ENCODE measurements at regions not wholly inside any gene's neighbourhood (a gene's known extent, or its start where the extent isn't known, plus 50 kb on each side); places are given as distances from the start of the nearest gene placed in this dataset.

DNA sequence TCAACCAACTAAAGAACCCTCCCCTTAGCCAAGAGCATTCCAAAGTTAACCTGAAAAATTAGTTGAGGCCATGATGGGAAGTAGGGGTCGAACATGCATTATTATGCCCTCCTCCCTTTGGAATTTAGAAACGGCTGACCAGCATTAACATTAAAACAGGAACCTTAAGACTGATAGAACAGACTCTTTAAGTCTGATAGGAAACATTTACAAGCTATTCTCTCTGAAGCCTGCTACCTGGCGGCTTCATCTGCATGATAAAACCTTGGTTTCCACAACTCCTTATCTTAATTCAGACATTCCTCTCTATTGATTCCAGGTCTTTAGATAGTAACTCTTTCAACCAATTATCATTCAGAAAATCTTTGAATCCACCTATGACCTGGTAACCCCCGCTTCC is 331.0 kb downstream of the CGGBP1 start:
- Histone ChIP-seq H3K27me3 (ENCODE audit: insufficient read depth, insufficient read length) (no peaks in the 10 kb centered on the region), H3K4me1 (ENCODE audit: insufficient read depth, insufficient read length) (peaks cover 2% of the 10 kb centered on the region), H3K9me3 (ENCODE audit: insufficient read depth, low read length) (peaks cover 43% of the 10 kb centered on the region), H3K4me3 (ENCODE audit: insufficient read length, low read depth) (no peak overlapping the region), H3K36me3 (ENCODE audit: insufficient read depth, insufficient read length, low read length) (no peaks in the 10 kb centered on the region), H3K9ac (ENCODE audit: insufficient read length, low read depth) (no peak overlapping the region)
- DNase-seq (ENCODE audit: low read depth, low spot score), result peak; percentile 46
- TF ChIP-seq ZNF274 (IDR thresholded peaks at IDR 0.05; ENCODE audit: low read depth, low read length) (no peak), YY1 (IDR thresholded peaks at IDR 0.05; ENCODE audit: insufficient read depth, insufficient read length) (no peak), SUZ12 (IDR thresholded peaks at IDR 0.05; ENCODE audit: extremely low read depth, insufficient read depth, insufficient read length) (no peak)

DNA sequence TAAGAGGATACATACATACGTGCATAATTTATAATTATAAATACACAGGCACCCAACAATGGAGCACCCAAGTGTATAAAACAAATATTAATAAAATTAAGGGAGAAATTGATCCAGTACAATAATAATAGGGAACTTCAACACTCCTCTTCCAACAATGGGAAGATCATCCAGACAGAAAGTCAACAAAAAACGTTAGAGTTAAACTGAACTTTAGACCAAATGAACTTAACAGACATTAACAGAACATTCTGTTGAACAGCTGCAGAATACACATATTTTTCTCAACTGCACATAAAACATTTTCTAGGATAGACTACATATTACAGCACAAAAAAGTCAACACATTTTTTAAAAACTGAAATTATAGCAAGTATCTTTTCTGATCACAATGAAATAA is 339.7 kb downstream of the CGGBP1 start:
- TF ChIP-seq ZNF274 (IDR thresholded peaks at IDR 0.05; ENCODE audit: low read depth, low read length), result no peak
- TF ChIP-seq YY1 (IDR thresholded peaks at IDR 0.05; ENCODE audit: insufficient read depth, insufficient read length), result no peak
- TF ChIP-seq SUZ12 (IDR thresholded peaks at IDR 0.05; ENCODE audit: extremely low read depth, insufficient read depth, insufficient read length), result no peak
- Histone ChIP-seq H3K36me3 (ENCODE audit: insufficient read depth, insufficient read length, low read length) (no peaks in the 10 kb centered on the region), H3K4me1 (ENCODE audit: insufficient read depth, insufficient read length) (no peaks in the 10 kb centered on the region), H3K4me3 (ENCODE audit: insufficient read length, low read depth) (no peak overlapping the region), H3K9ac (ENCODE audit: insufficient read length, low read depth) (no peak overlapping the region), H3K9me3 (ENCODE audit: insufficient read depth, low read length) (no peaks in the 10 kb centered on the region), H3K27me3 (ENCODE audit: insufficient read depth, insufficient read length) (no peaks in the 10 kb centered on the region)
- DNase-seq (ENCODE audit: low read depth, low spot score), result no peak

DNA sequence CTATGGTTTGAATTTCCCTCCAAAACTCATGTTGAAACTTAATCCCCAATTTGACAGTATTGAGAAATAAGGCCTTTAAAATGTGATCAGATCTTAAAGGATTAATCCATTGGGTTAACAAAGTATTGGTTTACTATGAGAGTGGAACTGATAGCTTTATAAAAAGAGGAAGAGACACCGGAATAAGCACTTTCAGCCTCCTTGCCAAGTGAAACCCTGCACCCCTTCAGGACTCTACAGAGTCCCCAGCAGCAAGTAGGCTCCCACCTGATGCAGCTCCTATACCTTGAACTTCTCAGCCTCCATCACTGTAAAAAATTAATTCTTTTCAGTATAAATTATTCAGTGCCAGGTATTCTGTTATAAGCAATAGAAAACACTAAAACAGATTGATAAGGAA is 348.3 kb downstream of the CGGBP1 start:
- Histone ChIP-seq H3K9me3 (ENCODE audit: insufficient read depth, low read length) (no peaks in the 10 kb centered on the region), H3K36me3 (ENCODE audit: insufficient read depth, insufficient read length, low read length) (no peaks in the 10 kb centered on the region), H3K4me3 (ENCODE audit: insufficient read length, low read depth) (no peak overlapping the region), H3K4me1 (ENCODE audit: insufficient read depth, insufficient read length) (no peaks in the 10 kb centered on the region), H3K27me3 (ENCODE audit: insufficient read depth, insufficient read length) (no peaks in the 10 kb centered on the region), H3K9ac (ENCODE audit: insufficient read length, low read depth) (no peak overlapping the region)
- TF ChIP-seq ZNF274 (IDR thresholded peaks at IDR 0.05; ENCODE audit: low read depth, low read length), result no peak
- TF ChIP-seq SUZ12 (IDR thresholded peaks at IDR 0.05; ENCODE audit: extremely low read depth, insufficient read depth, insufficient read length), result no peak
- TF ChIP-seq YY1 (IDR thresholded peaks at IDR 0.05; ENCODE audit: insufficient read depth, insufficient read length), result no peak
- DNase-seq (ENCODE audit: low read depth, low spot score), result no peak

DNA sequence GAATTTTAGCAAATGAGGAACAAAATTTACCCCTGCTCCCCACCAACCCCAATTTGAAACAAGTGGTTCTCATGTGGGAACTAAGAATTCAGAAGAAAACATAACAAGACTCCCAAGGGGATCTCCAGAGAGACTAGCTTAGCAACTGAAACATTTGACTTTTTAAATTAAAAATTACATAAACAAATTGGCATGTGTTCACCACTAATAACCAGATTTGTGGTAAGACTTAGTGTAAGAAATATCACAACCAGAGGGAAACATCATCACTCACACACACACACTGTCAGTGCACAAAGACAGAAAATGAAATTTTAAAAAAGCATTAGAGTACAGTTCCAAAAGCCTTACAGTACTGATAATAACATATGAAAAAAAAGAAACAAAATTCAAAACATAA is 348.8 kb downstream of the CGGBP1 start:
- H3K4me1 ChIP-seq (ENCODE audit: insufficient read depth, insufficient read length), result no peaks in the 10 kb centered on the region
- TF ChIP-seq YY1 (IDR thresholded peaks at IDR 0.05; ENCODE audit: insufficient read depth, insufficient read length), result no peak
- no peak for TF ChIP-seq SUZ12 (IDR thresholded peaks at IDR 0.05; ENCODE audit: extremely low read depth, insufficient read depth, insufficient read length)
- no peak for TF ChIP-seq ZNF274 (IDR thresholded peaks at IDR 0.05; ENCODE audit: low read depth, low read length)

GRCh38 chr3:87706176-87706575 is 352.6 kb downstream of the CGGBP1 start:
- DNase-seq (ENCODE audit: low read depth, low spot score), result no peak
- Histone ChIP-seq H3K36me3 (ENCODE audit: insufficient read depth, insufficient read length, low read length) (no peaks in the 10 kb centered on the region), H3K27me3 (ENCODE audit: insufficient read depth, insufficient read length) (no peaks in the 10 kb centered on the region), H3K4me3 (ENCODE audit: insufficient read length, low read depth) (no peak overlapping the region), H3K9me3 (ENCODE audit: insufficient read depth, low read length) (no peaks in the 10 kb centered on the region), H3K4me1 (ENCODE audit: insufficient read depth, insufficient read length) (no peaks in the 10 kb centered on the region), H3K9ac (ENCODE audit: insufficient read length, low read depth) (no peak overlapping the region)
- no peak for TF ChIP-seq ZNF274 (IDR thresholded peaks at IDR 0.05; ENCODE audit: low read depth, low read length)
- no peak for TF ChIP-seq YY1 (IDR thresholded peaks at IDR 0.05; ENCODE audit: insufficient read depth, insufficient read length)
- no peak for TF ChIP-seq SUZ12 (IDR thresholded peaks at IDR 0.05; ENCODE audit: extremely low read depth, insufficient read depth, insufficient read length)

More for the DNA sequence above, 348.8 kb downstream of the CGGBP1 start:
- no peak for DNase-seq (ENCODE audit: low read depth, low spot score)
- Histone ChIP-seq H3K9ac (ENCODE audit: insufficient read length, low read depth) (no peak overlapping the region), H3K36me3 (ENCODE audit: insufficient read depth, insufficient read length, low read length) (no peaks in the 10 kb centered on the region), H3K9me3 (ENCODE audit: insufficient read depth, low read length) (no peaks in the 10 kb centered on the region), H3K27me3 (ENCODE audit: insufficient read depth, insufficient read length) (no peaks in the 10 kb centered on the region), H3K4me3 (ENCODE audit: insufficient read length, low read depth) (no peak overlapping the region)

DNA sequence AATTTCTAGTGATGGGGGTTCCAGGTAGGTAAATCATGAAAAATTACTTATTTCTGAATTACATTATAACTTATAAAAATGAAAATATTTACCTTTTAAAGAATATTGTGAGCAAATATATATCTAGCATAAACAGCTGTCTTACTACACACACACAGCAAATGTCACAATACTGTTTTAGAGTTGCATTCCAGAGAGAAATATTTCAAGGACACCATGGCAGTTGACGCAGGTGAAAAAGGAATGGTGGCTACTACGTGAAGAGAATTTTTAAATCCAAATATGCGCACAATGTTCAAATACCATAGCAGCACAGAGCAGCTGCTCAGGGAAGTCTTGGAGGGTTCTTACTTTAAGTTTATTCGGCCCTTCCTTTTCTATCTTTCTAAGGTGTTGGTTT is 356.2 kb downstream of the CGGBP1 start:
- Histone ChIP-seq H3K9ac (ENCODE audit: insufficient read length, low read depth) (no peak overlapping the region), H3K27me3 (ENCODE audit: insufficient read depth, insufficient read length) (no peaks in the 10 kb centered on the region), H3K4me3 (ENCODE audit: insufficient read length, low read depth) (no peak overlapping the region), H3K9me3 (ENCODE audit: insufficient read depth, low read length) (no peaks in the 10 kb centered on the region), H3K4me1 (ENCODE audit: insufficient read depth, insufficient read length) (no peaks in the 10 kb centered on the region), H3K36me3 (ENCODE audit: insufficient read depth, insufficient read length, low read length) (no peaks in the 10 kb centered on the region)
- DNase-seq (ENCODE audit: low read depth, low spot score), result no peak
- TF ChIP-seq SUZ12 (IDR thresholded peaks at IDR 0.05; ENCODE audit: extremely low read depth, insufficient read depth, insufficient read length) (no peak), YY1 (IDR thresholded peaks at IDR 0.05; ENCODE audit: insufficient read depth, insufficient read length) (no peak), ZNF274 (IDR thresholded peaks at IDR 0.05; ENCODE audit: low read depth, low read length) (no peak)

- Histone ChIP-seq H3K4me1 (ENCODE audit: insufficient read depth, insufficient read length) (no peaks in the 10 kb centered on the region), H3K27me3 (ENCODE audit: insufficient read depth, insufficient read length) (no peaks in the 10 kb centered on the region), H3K9me3 (ENCODE audit: insufficient read depth, low read length) (no peaks in the 10 kb centered on the region), H3K4me3 (ENCODE audit: insufficient read length, low read depth) (no peak overlapping the region), H3K9ac (ENCODE audit: insufficient read length, low read depth) (no peak overlapping the region), H3K36me3 (ENCODE audit: insufficient read depth, insufficient read length, low read length) (no peaks in the 10 kb centered on the region)
- no peak for TF ChIP-seq YY1 (IDR thresholded peaks at IDR 0.05; ENCODE audit: insufficient read depth, insufficient read length)
- TF ChIP-seq ZNF274 (IDR thresholded peaks at IDR 0.05; ENCODE audit: low read depth, low read length), result no peak
- no peak for TF ChIP-seq SUZ12 (IDR thresholded peaks at IDR 0.05; ENCODE audit: extremely low read depth, insufficient read depth, insufficient read length)
- no peak for DNase-seq (ENCODE audit: low read depth, low spot score)
Measured at GRCh38 chr3:87696124-87697013, 362.4 kb downstream of the CGGBP1 start.

All from NT2/D1 (cell line).